OCI-LY7 (cell line): ENCODE measurements at regions not wholly inside any gene's neighbourhood (a gene's known extent, or its start where the extent isn't known, plus 50 kb on each side); places are given as distances from the start of the nearest gene placed in this dataset.

Experiments
- BruUV-seq: library from RNA; stranded (reverse); fragments of 400-500 nt; replicated peaks from 2 replicates; lab custom pipeline; 2021; lab: Mats Ljungman, UMichigan
- CTCF ChIA-PET: fragments of 300-600 bp; sonication (Branson Sonifier 250); formaldehyde crosslinking; loops from one replicate; lab custom pipeline; 2022; ENCODE audit warnings: antibody characterized with exemption; ENCODE audit not compliant: unreplicated experiment; lab: Charles Lee
- POLR2A ChIA-PET: fragments of 300-600 bp; sonication (Branson Sonifier 250); formaldehyde crosslinking; loops from one replicate; lab custom pipeline; 2022; ENCODE audit warnings: antibody characterized with exemption; lab: Charles Lee
- DNase-seq: peaks from one replicate; pipeline ENCODE4 v3.0.0-alpha.2; 2015; ENCODE audit warnings: low spot score
- H2AFZ ChIP-seq: fragments of 200-600 bp; sonication (generic), shearing (Covaris generic); 2 replicates; pipeline ENCODE4 v1.6.1; 2014; ENCODE audit warnings: mild to moderate bottlenecking, antibody characterized with exemption, low read length, moderate library complexity
- H3K27ac ChIP-seq: fragments of 200-600 bp; sonication (generic); 2 replicates; pipeline ENCODE4 v1.5.1; 2014; ENCODE audit warnings: mixed run types, low read depth, mild to moderate bottlenecking, moderate library complexity, low read length, inconsistent platforms; ENCODE audit not compliant: poor library complexity, severe bottlenecking
- H3K36me3 ChIP-seq: fragments of 200-600 bp; sonication (generic); 2 replicates; pipeline ENCODE4 v1.6.1; 2014; ENCODE audit warnings: mild to moderate bottlenecking, antibody characterized with exemption, low read length, moderate library complexity, mixed read lengths; ENCODE audit not compliant: insufficient read depth
- H3K4me1 ChIP-seq: fragments of 200-600 bp; sonication (generic); 2 replicates; pipeline ENCODE4 v1.5.1; 2014; ENCODE audit warnings: mild to moderate bottlenecking, low read length; ENCODE audit not compliant: insufficient read depth, poor library complexity, severe bottlenecking
- H3K4me2 ChIP-seq: fragments of 200-600 bp; sonication (generic); 2 replicates; pipeline ENCODE4 v1.6.1; 2014; ENCODE audit warnings: mild to moderate bottlenecking, low read length
- H3K4me3 ChIP-seq: fragments of 200-600 bp; sonication (generic); 2 replicates; pipeline ENCODE4 v1.5.1; 2014; ENCODE audit warnings: mild to moderate bottlenecking, low read depth, low read length; ENCODE audit not compliant: poor library complexity, severe bottlenecking
- H3K79me2 ChIP-seq: fragments of 200-600 bp; sonication (generic); 2 replicates; pipeline ENCODE4 v1.6.1; 2016; ENCODE audit warnings: low read depth, mild to moderate bottlenecking, low read length, moderate library complexity, mixed read lengths; ENCODE audit not compliant: insufficient read depth
- H3K9me2 ChIP-seq: fragments of 200-600 bp; sonication (generic); 2 replicates; pipeline ENCODE4 v1.6.1; 2016; ENCODE audit warnings: mild to moderate bottlenecking, low read length, mixed read lengths; ENCODE audit not compliant: insufficient read depth
- H3K9me3 ChIP-seq: fragments of 200-600 bp; sonication (generic); 2 replicates; pipeline ENCODE4 v1.6.1; 2014; ENCODE audit warnings: mild to moderate bottlenecking, mixed run types, low read length, mixed read lengths
- H4K20me1 ChIP-seq: fragments of 200-600 bp; sonication (generic); 2 replicates; pipeline ENCODE4 v1.6.1; 2014; ENCODE audit warnings: mild to moderate bottlenecking, antibody characterized with exemption, low read length, moderate library complexity, mixed read lengths; ENCODE audit not compliant: insufficient read depth
- EZH2phosphoT487 ChIP-seq: fragments of 200-600 bp; sonication (generic); IDR thresholded peaks from 2 replicates; pipeline ENCODE4 v1.6.1; 2018; ENCODE audit warnings: low read depth, borderline replicate concordance, mild to moderate bottlenecking, mixed run types, antibody characterized with exemption, low read length, moderate library complexity, mixed read lengths
- intact Hi-C: fragments of 100-400 bp; cut with micrococcal nuclease; formaldehyde crosslinking; loops from one replicate; pipeline ENCODE4 v1.10.0; 2022; ENCODE audit not compliant: unreplicated experiment
- TF ChIP-seq, protein P1 (sequence below): fragments of 200-600 bp; sonication (generic); conservative IDR thresholded peaks from 2 replicates; pipeline ENCODE4 v1.5.1; 2014; ENCODE audit warnings: mild to moderate bottlenecking, antibody characterized with exemption, low read length, moderate library complexity, mixed read lengths

DNA sequence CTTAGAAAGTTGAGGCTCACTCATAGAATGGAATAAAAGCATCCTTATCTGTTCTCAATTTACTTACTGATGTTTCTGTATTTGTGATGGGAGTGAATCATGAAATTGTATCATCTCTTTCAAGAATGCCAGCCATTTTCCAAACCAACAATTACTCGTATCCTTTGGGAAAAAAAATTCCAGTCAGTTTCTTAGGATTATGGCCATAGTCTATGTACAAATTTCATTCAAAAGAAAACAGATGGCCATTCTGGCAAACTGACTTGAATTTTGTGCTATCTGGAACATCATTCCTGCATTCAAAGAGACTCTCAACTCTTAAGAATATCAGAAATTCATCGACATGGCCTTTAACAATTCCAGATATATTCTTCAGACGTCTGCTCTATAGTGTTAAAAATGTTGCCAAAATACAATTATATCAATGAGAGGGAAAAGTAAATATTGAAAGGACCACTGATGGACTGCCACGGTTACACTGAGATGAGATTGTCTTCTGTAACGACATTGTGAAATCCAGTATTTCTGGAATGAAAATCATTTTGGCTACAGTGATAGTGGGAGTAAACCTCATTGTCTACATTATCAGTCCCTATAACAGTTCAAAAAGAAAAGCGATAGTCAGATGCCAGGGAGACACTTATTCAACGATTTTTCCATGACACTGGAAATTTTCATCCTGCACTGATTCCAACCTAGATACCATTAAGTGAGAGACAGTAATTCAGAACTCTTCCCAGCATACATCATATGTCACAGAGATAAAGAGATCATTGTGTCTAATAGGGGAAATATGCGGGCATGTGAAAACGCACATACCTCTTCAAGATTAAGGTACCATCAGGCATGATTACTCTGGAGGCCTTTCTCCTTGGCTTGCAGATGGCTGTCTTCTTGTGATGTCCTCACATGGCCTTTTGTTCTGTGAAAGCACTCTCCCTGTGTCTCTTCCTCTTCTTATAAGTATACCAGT lies 953.8 kb upstream of the ALCAM start:
- CTCF ChIA-PET: no interaction called here
- intact Hi-C loops: no loop called here
- Histone ChIP-seq H4K20me1 (no peaks in the 10 kb centered on the region), H3K79me2 (no peaks in the 10 kb centered on the region), H3K4me3 (no peak overlapping the region), H3K4me2 (no peak overlapping the region), H3K27ac (no peak overlapping the region), H3K36me3 (no peaks in the 10 kb centered on the region), H3K4me1 (no peaks in the 10 kb centered on the region), H2AFZ (no peak overlapping the region), H3K9me3 (no peaks in the 10 kb centered on the region), H3K9me2 (no peaks in the 10 kb centered on the region)
- no TSS peak for BruUV-seq
- POLR2A ChIA-PET: no interaction called here
- no peak for TF ChIP-seq EZH2phosphoT487
- TF ChIP-seq, protein P1, sequence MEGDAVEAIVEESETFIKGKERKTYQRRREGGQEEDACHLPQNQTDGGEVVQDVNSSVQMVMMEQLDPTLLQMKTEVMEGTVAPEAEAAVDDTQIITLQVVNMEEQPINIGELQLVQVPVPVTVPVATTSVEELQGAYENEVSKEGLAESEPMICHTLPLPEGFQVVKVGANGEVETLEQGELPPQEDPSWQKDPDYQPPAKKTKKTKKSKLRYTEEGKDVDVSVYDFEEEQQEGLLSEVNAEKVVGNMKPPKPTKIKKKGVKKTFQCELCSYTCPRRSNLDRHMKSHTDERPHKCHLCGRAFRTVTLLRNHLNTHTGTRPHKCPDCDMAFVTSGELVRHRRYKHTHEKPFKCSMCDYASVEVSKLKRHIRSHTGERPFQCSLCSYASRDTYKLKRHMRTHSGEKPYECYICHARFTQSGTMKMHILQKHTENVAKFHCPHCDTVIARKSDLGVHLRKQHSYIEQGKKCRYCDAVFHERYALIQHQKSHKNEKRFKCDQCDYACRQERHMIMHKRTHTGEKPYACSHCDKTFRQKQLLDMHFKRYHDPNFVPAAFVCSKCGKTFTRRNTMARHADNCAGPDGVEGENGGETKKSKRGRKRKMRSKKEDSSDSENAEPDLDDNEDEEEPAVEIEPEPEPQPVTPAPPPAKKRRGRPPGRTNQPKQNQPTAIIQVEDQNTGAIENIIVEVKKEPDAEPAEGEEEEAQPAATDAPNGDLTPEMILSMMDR: no peak
- no peak for DNase-seq

DNA sequence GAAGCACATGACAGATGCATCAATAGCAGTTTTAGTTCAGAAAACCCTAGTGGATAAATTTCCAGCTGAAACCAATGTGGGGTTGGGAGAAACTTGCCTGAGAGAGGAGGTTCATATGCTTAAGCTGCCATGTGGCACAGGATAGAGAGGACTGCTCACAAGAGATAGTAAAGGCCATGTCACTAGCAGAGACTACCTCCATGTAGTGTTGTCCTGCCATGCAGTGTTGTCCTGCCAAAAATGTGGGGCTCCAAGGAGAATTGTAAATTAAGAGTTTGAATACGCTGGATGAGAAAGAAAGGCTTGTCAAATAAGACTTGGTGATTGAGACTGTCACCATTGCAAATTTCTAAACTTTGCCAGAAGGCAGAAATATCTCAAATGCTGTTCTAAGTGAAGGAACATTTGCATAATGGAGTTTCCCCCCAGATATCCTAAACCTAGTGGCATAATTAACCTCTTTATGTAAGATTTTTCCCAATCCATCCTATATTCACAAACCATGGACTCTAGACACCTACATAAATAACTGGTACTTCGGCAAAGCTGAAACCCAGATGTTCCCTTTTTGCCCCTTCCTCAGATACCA lies 938.3 kb upstream of the ALCAM start:
- H3K4me1 ChIP-seq: peaks cover 6% of the 10 kb centered on the region
- H3K27ac ChIP-seq: no peak overlapping the region
- H3K9me3 ChIP-seq: no peaks in the 10 kb centered on the region
- no peaks in the 10 kb centered on the region for H3K79me2 ChIP-seq
- DNase-seq: no peak
- no peaks in the 10 kb centered on the region for H3K9me2 ChIP-seq
- H3K36me3 ChIP-seq: no peaks in the 10 kb centered on the region
- no peak overlapping the region; the same call in 1 of the 2 replicates for H3K4me2 ChIP-seq
- ChIA-PET CTCF (no interaction called here), POLR2A (interaction anchor here (1.0 kb wide), 1 partner anchor 8 kb away, joined by 4 read pairs; no protein-coding TSS in a partner anchor)
- no peaks in the 10 kb centered on the region for H4K20me1 ChIP-seq
- intact Hi-C loops: no loop called here
- BruUV-seq: no TSS peak
- TF ChIP-seq, protein P1: no peak
- TF ChIP-seq EZH2phosphoT487: no peak
- H3K4me3 ChIP-seq: no peak overlapping the region
- H2AFZ ChIP-seq: no peak overlapping the region
